H9 (cell line): ENCODE measurements at regions not wholly inside any gene's neighbourhood (a gene's known extent, or its start where the extent isn't known, plus 50 kb on each side); places are given as distances from the start of the nearest gene placed in this dataset.

Experiments
- DNase-seq: peaks from one replicate; pipeline ENCODE4 v3.0.0-alpha.2; 2017
- H2AFZ ChIP-seq: one replicate; pipeline ENCODE4 v1.6.1; 2013; ENCODE audit warnings: mild to moderate bottlenecking, low read length, control low read depth, moderate library complexity
- H2AK5ac ChIP-seq: 2 replicates; pipeline ENCODE4 v1.6.1; 2013; ENCODE audit warnings: low read length, control low read depth, mixed read lengths; ENCODE audit not compliant: insufficient read length
- H2BK120ac ChIP-seq: one replicate; pipeline ENCODE4 v1.6.1; 2013; ENCODE audit warnings: low read depth, mild to moderate bottlenecking, low read length, control low read depth, inconsistent platforms; ENCODE audit not compliant: poor library complexity, severe bottlenecking
- H2BK12ac ChIP-seq: 2 replicates; pipeline ENCODE4 v1.6.1; 2013; ENCODE audit warnings: low read length, control low read depth, mixed read lengths, low read depth; ENCODE audit not compliant: insufficient read length
- H2BK15ac ChIP-seq: 2 replicates; pipeline ENCODE4 v1.6.1; 2013; ENCODE audit warnings: low read depth, low read length, control low read depth
- H2BK20ac ChIP-seq: one replicate; pipeline ENCODE4 v1.6.1; 2013; ENCODE audit warnings: low read depth, mild to moderate bottlenecking, low read length, control low read depth, inconsistent platforms; ENCODE audit not compliant: poor library complexity, severe bottlenecking
- H2BK5ac ChIP-seq: 2 replicates; pipeline ENCODE4 v1.6.1; 2013; ENCODE audit warnings: low read length, control low read depth, mixed read lengths; ENCODE audit not compliant: insufficient read length
- H3K14ac ChIP-seq: 2 replicates; pipeline ENCODE4 v1.6.1; 2013; ENCODE audit warnings: low read length, control low read depth; ENCODE audit not compliant: insufficient read depth
- H3K18ac ChIP-seq: 2 replicates; pipeline ENCODE4 v1.6.1; 2013; ENCODE audit warnings: low read depth, mild to moderate bottlenecking, mixed read lengths, low read length, control low read depth; ENCODE audit not compliant: insufficient read length
- H3K23ac ChIP-seq: 2 replicates; pipeline ENCODE4 v1.6.1; 2013; ENCODE audit warnings: low read length, control low read depth, mixed read lengths, low read depth; ENCODE audit not compliant: insufficient read length
- H3K23me2 ChIP-seq: 2 replicates; pipeline ENCODE4 v1.6.1; 2013; ENCODE audit warnings: low read depth, mild to moderate bottlenecking, mixed read lengths, low read length, control low read depth; ENCODE audit not compliant: insufficient read length, poor library complexity, severe bottlenecking
- H3K27ac ChIP-seq: 2 replicates; pipeline ENCODE4 v1.5.1; 2013; ENCODE audit warnings: low read length, control low read depth, mixed read lengths, low read depth; ENCODE audit not compliant: insufficient read length
- H3K27me3 ChIP-seq: 2 replicates; pipeline ENCODE4 v1.6.1; 2013; ENCODE audit warnings: low read length, control low read depth, inconsistent platforms; ENCODE audit not compliant: insufficient read depth
- H3K4ac ChIP-seq: 2 replicates; pipeline ENCODE4 v1.6.1; 2013; ENCODE audit warnings: low read depth, mild to moderate bottlenecking, control low read depth, inconsistent platforms, low read length, moderate library complexity
- H3K4me1 ChIP-seq: 2 replicates; pipeline ENCODE4 v1.6.1; 2013; ENCODE audit warnings: low read length, control low read depth, inconsistent platforms; ENCODE audit not compliant: insufficient read depth
- H3K4me2 ChIP-seq: 2 replicates; pipeline ENCODE4 v1.6.1; 2013; ENCODE audit warnings: low read length, control low read depth, mixed read lengths; ENCODE audit not compliant: insufficient read length, insufficient read depth
- H3K56ac ChIP-seq: 2 replicates; pipeline ENCODE4 v1.6.1; 2013; ENCODE audit warnings: low read depth, mild to moderate bottlenecking, mixed read lengths, low read length, control low read depth; ENCODE audit not compliant: insufficient read length
- H3K79me1 ChIP-seq: 2 replicates; pipeline ENCODE4 v1.6.1; 2013; ENCODE audit warnings: low read depth, mild to moderate bottlenecking, moderate library complexity, low read length, control low read depth, inconsistent platforms; ENCODE audit not compliant: insufficient read depth, poor library complexity, severe bottlenecking
- H3K79me2 ChIP-seq: 2 replicates; pipeline ENCODE4 v1.6.1; 2013; ENCODE audit warnings: low read length, control low read depth, inconsistent platforms; ENCODE audit not compliant: insufficient read depth
- H3K9ac ChIP-seq: 2 replicates; pipeline ENCODE4 v1.6.1; 2013; ENCODE audit warnings: low read length, control low read depth, mixed read lengths; ENCODE audit not compliant: insufficient read length; ENCODE audit errors: extremely low read depth
- H3K9me3 ChIP-seq: one replicate; pipeline ENCODE4 v1.6.1; 2013; ENCODE audit warnings: low read depth, low read length, inconsistent platforms; ENCODE audit not compliant: control insufficient read depth
- H3T11ph ChIP-seq: one replicate; pipeline ENCODE4 v1.6.1; 2013; ENCODE audit warnings: mild to moderate bottlenecking, low read length, control low read depth, inconsistent platforms
- H4K20me1 ChIP-seq: one replicate; pipeline ENCODE4 v1.6.1; 2013; ENCODE audit not compliant: control insufficient read depth, insufficient read length, insufficient read depth
- H4K5ac ChIP-seq: 2 replicates; pipeline ENCODE4 v1.6.1; 2013; ENCODE audit warnings: low read depth, mild to moderate bottlenecking, mixed read lengths, low read length, control low read depth; ENCODE audit not compliant: insufficient read length
- H4K8ac ChIP-seq: replicated peaks from 2 replicates; pipeline ENCODE4 v1.6.1; 2013; ENCODE audit warnings: low read length, control low read depth, mixed read lengths, low read depth; ENCODE audit not compliant: insufficient read length
- H4K91ac ChIP-seq: 2 replicates; pipeline ENCODE4 v1.6.1; 2013; ENCODE audit warnings: low read depth, mild to moderate bottlenecking, moderate library complexity, mixed read lengths, low read length, control low read depth; ENCODE audit not compliant: insufficient read length
- H3K27ac Mint-ChIP-seq, 3 experiments: 2 replicates in 2 of 3; 3 replicates in 1 of 3; pipeline ENCODE4 v1.8.0; 2020 to 2021; ENCODE audit warnings: mixed read lengths in 3 of 3, mild to moderate bottlenecking in 1 of 3, moderate library complexity in 1 of 3
- H3K27me3 Mint-ChIP-seq: 2 replicates; pipeline ENCODE4 v1.8.0; 2021; ENCODE audit warnings: low read depth, mild to moderate bottlenecking, moderate library complexity, mixed read lengths
- H3K36me3 Mint-ChIP-seq, 3 experiments: 2 replicates in 2 of 3; 3 replicates in 1 of 3; pipeline ENCODE4 v1.8.0; 2020 to 2021; ENCODE audit warnings: low read depth in 3 of 3, mixed read lengths in 3 of 3; ENCODE audit not compliant: insufficient read depth in 1 of 3
- H3K4me1 Mint-ChIP-seq, 2 experiments: 2 replicates each; pipeline ENCODE4 v1.8.0; 2020; ENCODE audit warnings: mixed read lengths in 2 of 2
- H3K4me3 Mint-ChIP-seq, 2 experiments: 2 replicates in 1 of 2; 3 replicates in 1 of 2; pipeline ENCODE4 v1.8.0; 2020 to 2021; ENCODE audit warnings: mild to moderate bottlenecking in 2 of 2, mixed read lengths in 2 of 2, moderate library complexity in 1 of 2
- H3K9me3 Mint-ChIP-seq, 2 experiments: 2 replicates in 1 of 2; 3 replicates in 1 of 2; pipeline ENCODE4 v1.8.0; 2020; ENCODE audit warnings: mild to moderate bottlenecking in 2 of 2, mixed read lengths in 2 of 2, moderate library complexity in 1 of 2
- WGBS: extraction: QIAGEN DNeasy Blood & Tissue Kit; methylation state at CpG from one replicate; pipeline ENCODE4 v1.1.7; 2013; ENCODE audit warnings: missing lambda C conversion rate, low lambda C conversion rate, mixed read lengths; ENCODE audit not compliant: insufficient read length; ENCODE audit errors: extremely low coverage; 5-methylcytosine and 5-hydroxymethylcytosine counted together
- TF ChIP-seq, protein P1 (sequence below): fragments of 200-600 bp; sonication (generic); conservative IDR thresholded peaks from 3 replicates; pipeline ENCODE4 v1.8.0; 2021; ENCODE audit warnings: antibody characterized with exemption, mild to moderate bottlenecking

DNA sequence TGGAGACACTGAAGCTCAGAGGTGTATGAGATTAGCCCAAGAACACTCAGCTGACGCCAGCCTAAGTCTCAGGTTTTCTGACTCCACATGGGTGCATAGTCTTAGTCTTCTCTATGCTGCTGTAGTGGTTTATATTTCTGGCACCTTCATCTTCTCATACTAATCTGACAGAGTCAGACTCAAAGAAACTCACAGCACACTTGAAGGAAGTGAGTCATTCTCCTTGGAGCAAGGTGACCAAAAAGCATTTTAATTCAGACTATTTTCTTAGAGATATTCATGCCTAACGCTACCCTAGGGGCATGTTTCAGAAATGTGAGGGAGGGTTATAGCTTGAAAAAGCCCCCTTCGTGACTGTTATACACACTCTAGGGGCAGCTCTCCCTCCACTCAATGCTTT lies 775.3 kb upstream of the ARPP21 start:
- H2BK12ac ChIP-seq, result no peak overlapping the region
- H3K27ac ChIP-seq, result no peak overlapping the region
- H3K23ac ChIP-seq, result no peak overlapping the region
- no peak overlapping the region for H3K9ac ChIP-seq
- Mint-ChIP-seq H3K27ac (no peak overlapping the region), H3K4me1 (peaks cover 26 to 32% of the 10 kb centered on the region in 2 experiments), H3K27me3 (no peaks in the 10 kb centered on the region), H3K9me3 (no peaks in the 10 kb centered on the region), H3K36me3 (no peaks in the 10 kb centered on the region), H3K4me3 (no peak overlapping the region)
- peaks cover 4% of the 10 kb centered on the region; the same call in 1 of the 2 replicates for H3K4me1 ChIP-seq
- no peaks in the 10 kb centered on the region for H3K79me1 ChIP-seq
- no peak overlapping the region for H2BK15ac ChIP-seq
- TF ChIP-seq, protein P1, sequence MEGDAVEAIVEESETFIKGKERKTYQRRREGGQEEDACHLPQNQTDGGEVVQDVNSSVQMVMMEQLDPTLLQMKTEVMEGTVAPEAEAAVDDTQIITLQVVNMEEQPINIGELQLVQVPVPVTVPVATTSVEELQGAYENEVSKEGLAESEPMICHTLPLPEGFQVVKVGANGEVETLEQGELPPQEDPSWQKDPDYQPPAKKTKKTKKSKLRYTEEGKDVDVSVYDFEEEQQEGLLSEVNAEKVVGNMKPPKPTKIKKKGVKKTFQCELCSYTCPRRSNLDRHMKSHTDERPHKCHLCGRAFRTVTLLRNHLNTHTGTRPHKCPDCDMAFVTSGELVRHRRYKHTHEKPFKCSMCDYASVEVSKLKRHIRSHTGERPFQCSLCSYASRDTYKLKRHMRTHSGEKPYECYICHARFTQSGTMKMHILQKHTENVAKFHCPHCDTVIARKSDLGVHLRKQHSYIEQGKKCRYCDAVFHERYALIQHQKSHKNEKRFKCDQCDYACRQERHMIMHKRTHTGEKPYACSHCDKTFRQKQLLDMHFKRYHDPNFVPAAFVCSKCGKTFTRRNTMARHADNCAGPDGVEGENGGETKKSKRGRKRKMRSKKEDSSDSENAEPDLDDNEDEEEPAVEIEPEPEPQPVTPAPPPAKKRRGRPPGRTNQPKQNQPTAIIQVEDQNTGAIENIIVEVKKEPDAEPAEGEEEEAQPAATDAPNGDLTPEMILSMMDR, result no peak
- no peak overlapping the region for H2AFZ ChIP-seq
- no peak overlapping the region for H2BK120ac ChIP-seq
- no peaks in the 10 kb centered on the region for H3K27me3 ChIP-seq
- no peak overlapping the region for H3K4ac ChIP-seq
- no peaks in the 10 kb centered on the region for H3K9me3 ChIP-seq
- H2BK5ac ChIP-seq, result no peak overlapping the region
- H3K4me2 ChIP-seq, result no peak overlapping the region
- no peak overlapping the region for H3K56ac ChIP-seq
- H2BK20ac ChIP-seq, result no peak overlapping the region
- no peak for DNase-seq
- H3T11ph ChIP-seq, result no peak overlapping the region
- no peak overlapping the region for H3K14ac ChIP-seq
- no peak overlapping the region for H4K8ac ChIP-seq
- no peak overlapping the region for H3K18ac ChIP-seq
- H3K23me2 ChIP-seq, result no peaks in the 10 kb centered on the region
- no peak overlapping the region for H2AK5ac ChIP-seq
- H4K91ac ChIP-seq, result no peak overlapping the region
- H4K5ac ChIP-seq, result no peak overlapping the region
- H4K20me1 ChIP-seq, result no peaks in the 10 kb centered on the region
- H3K79me2 ChIP-seq, result no peaks in the 10 kb centered on the region
- no CpG with 5 or more reads among the region's 3 CpGs for WGBS
